Medulla oblongata (tissue), 1 donor: ENCODE measurements at regions not wholly inside any gene's neighbourhood (a gene's known extent, or its start where the extent isn't known, plus 50 kb on each side); places are given as distances from the start of the nearest gene placed in this dataset.
"Not testable (repeated sequence)": the region's sequence is repeated elsewhere in the genome, so short reads cannot be mapped to it uniquely, and the experiment has no call there.

Experiments
- DNase-seq: peaks from one replicate; pipeline ENCODE4 v3.0.0-alpha.2; 2015; ENCODE audit errors: extremely low spot score

- DNase-seq, result no peak
These were observed 436.0 kb downstream of the MIAT start for GRCh38 chr22:27093422-27093821.

GRCh38 chr22:27094633-27095308 lies 437.4 kb downstream of the MIAT start:
- no peak for DNase-seq

GRCh38 chr22:27097506-27097905 lies 440.1 kb downstream of the MIAT start:
- DNase-seq, result no peak

DNA sequence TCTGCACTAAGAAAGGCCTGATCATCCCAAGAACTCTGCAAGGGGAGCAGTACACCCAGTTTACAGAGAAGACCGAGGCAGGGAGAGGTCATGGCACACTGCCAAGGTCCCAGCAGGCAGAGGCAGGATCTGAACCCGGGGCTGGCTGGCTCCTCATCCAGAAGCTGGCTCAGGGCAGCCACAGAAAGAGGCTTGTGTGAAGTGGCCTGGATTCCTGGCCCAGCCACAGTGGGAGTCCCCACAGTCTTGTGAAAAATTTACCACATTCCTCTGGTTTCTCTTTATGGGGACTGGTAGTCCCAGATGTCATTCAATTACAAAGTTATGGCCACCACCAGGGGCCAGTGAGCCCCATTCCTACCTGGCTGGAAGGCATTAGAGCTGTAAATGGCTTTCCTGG lies 440.5 kb downstream of the MIAT start:
- no peak for DNase-seq

DNA sequence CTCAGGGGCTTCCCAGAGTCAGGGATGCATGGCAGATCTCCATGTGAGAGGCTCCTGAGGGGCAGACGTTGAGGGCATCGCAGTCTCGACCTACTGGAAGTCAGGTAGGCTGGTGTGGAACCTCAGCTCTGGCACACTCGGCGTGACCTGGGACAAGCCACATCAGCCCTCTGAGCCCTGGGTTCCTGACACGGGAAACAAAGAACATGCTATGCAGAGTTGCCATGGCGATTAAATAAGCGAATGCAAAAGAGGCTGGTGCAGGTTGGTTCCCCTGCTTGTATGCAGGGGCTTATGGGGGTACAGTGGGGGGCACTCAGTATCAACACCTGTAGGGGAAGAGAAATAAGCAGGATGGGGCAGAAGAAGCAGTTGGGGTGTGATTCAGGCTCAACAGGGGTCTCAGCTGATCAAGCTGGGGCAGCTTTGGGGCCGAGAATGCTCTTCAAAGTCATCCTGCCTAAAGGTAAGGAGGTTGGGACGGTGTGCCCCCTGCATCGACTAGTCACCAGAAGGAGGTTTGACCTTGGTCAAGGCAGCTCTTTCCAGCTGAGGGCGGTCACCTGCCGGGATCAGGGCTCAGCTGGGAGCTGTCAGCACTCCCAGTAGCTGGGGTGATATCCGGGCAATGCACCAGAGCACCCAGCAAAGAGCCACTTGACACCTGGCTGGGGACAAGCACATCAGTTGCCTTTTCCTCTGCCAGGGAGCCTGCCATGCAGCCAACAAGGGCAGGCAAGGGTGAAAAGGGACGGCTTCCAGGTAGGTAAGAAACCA lies 442.7 kb downstream of the MIAT start:
- DNase-seq, result no peak

- no peak for DNase-seq
These were observed 443.4 kb downstream of the MIAT start for GRCh38 chr22:27100789-27101188.

GRCh38 chr22:27101288-27101687 lies 443.9 kb downstream of the MIAT start:
- DNase-seq, result no peak

DNA sequence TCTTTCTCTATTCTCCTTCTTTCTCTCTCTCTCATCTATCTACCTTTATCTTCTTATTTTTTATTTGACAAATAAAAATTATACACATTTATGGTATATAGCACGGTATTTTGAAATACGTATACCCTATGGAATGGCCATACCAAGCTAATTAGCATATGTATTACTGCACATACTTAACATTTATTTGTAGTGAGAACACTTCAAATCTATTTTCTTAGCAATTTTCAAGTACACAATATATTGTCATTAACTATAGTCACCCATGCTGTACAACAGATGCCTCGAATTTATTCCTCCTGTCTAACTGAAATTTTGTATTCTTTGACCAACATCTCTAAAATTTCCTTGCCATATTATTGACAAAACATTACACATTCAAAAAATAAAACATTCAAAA lies 447.1 kb downstream of the MIAT start:
- no peak for DNase-seq

DNA sequence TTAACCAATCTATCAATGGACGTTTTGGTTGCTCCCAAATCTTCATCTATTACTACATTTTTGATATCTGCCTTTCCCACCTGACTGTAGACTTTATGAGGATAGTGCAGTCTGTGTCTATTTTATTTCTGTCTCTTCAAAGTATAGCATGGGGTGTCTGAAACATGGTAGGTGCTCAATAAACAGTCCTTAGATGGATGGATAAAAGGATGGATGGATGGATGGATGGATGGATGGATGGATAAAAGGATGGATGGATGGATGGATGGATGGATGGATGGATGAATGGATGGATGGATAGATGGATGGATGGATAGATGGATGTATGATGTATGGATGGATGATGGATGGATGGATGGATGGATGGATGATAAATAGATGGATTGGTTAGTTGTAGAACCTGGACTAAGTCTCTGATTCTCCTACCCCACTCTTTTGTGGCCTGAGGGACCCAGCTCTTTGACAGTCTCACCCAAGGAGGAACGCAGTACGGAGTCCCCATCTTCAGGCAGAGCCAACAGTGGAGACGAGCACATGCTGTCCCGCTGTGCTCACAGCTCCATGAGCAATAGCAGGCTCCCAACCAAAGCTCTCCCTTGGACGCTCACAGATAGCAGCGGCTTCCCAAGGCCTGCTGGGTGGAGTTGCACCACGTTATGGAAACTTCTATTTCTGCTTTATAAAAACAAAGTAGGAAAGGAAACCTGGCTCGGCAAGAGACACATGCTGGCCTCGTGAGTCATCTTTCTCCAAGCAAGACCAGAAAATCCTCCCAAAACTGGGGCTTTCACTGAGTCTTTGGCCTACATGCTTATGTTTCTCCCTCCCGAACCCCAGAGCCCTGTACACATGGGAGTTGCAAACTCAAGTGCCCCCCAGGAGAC lies 448.0 kb downstream of the MIAT start:
- DNase-seq, result no peak

DNA sequence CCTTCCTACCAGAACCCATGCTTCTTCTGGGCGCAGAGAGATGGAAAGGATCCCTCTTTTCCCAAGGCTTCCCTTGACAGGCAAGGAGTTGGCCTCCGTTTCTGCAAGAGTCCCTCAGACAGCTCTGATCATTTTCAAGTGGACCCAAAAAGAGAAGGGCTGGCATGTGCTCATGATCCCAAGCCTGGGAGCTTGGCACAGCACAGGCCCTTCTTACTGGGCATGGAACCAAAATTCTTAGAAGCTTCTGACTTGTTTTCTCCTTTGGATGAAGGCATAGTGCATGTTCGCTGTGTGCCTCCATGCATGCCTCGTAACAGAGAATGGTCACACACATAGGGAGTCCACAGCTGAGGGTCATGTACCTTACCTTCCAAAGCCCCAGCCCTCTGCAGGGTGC lies 449.6 kb downstream of the MIAT start:
- peak; percentile 24 for DNase-seq

DNA sequence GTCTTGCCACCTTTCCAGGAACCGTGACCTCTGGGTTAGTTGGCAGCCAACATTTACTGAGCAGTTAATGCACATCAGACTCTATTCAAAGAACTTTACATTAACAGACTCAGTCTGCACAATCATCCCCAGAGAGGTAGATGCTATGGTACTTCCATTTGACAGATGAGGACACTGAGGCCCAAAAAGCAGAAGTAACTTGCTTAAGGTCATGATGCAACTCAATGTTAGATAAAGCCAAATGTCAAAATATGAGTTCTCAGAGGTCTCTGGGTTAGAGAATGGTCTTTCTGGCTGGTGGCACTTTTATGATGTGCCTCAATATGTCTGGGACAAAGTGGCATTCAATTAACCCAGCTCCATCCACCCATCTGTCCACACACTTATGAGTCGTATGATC lies 450.0 kb downstream of the MIAT start:
- no peak for DNase-seq

- no peak for DNase-seq
These were observed 450.4 kb downstream of the MIAT start for GRCh38 chr22:27107824-27108223.

GRCh38 chr22:27108425-27109114 lies 451.2 kb downstream of the MIAT start:
- DNase-seq, result peak; percentile 54

GRCh38 chr22:27109406-27109805 lies 452.0 kb downstream of the MIAT start:
- not testable (repeated sequence) for DNase-seq

- no peak for DNase-seq
These were observed 453.5 kb downstream of the MIAT start for GRCh38 chr22:27110665-27111451.

GRCh38 chr22:27111796-27112672 lies 454.6 kb downstream of the MIAT start:
- DNase-seq, result no peak

DNA sequence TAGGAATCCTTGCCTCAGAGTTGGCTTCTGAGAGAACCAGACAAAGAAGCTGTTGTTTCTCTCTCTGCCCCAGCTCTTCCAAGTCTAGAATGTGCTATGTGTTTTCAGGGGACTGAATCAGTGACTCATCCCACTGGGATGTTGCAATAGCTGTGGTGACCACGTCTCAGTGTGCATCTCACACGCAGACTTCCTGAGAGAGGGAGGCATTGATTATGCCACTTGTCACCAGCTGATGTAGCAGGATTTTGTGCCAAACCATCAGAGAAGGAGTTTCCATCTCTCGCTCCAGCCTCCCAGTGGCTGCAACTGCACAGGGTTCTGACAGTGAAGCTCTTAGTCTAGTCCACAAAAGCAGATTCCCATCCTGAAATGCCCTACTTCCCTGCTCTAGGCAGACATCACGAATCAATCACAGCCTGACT lies 455.8 kb downstream of the MIAT start:
- DNase-seq, result peak; percentile 88

DNA sequence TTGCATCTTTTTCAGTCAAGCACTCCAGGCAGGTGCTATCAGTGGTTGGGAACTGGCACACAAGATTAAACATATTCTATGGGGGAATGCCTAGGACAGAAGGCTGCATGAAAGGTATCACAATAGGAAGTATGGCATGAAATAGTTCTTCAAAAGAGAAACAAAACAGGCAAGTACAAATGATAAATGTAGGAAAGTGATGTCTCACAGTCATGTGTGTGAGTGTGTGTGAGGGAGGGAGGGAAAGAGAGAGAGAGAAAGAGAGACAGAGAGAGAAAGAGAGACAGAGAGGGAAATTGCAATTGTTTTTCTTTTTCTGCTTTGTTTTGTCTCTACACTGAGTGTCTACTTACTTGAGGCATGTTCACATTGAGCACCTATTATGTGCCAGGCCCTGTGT lies 456.3 kb downstream of the MIAT start:
- DNase-seq, result no peak

DNA sequence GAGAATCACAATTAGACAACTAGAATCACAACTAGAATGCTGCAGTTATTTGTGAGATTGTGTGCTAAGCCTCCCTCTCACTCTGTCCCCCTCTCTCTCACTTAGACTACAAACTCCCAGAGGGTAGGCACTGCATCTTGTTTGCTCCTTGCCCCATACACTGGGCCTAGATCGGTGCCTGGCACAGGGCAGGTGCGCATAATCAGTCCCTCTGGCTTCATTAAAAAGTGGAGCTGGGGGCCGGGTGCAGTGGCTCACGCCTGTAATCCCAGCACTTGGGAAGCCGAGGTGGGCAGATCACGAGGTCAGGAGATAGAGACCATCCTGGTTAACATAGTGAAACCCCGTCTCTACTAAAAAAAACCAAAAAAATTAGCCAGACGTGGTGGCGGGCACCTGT lies 456.8 kb downstream of the MIAT start:
- DNase-seq, result no peak

DNA sequence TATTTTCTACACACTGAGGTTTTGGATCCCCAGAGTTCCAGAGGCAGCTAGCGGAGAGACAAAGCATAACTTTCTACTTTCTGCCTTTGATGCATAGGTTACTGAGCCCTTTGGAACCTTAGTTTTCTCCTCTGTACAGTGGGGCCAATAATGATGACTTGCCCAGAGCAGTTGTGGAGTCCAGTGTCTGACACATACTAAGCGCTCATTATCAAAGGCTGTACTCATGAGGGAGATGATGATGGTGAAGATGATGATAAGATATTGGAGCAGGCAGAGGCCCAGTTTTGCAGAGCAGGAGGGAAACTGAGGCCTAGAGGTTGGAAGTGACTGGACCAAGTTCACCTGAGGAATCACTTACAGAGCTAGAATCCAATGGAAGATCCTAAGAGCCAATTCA lies 458.0 kb downstream of the MIAT start:
- no peak for DNase-seq
